ENCODE measurements at regions not wholly inside any gene's neighbourhood (a gene's known extent, or its start where the extent isn't known, plus 50 kb on each side); places are given as distances from the start of the nearest gene placed in this dataset.
A peak's percentile ranks its signal among the peaks of the same experiment; 100 is the strongest.

- no peak for TF ChIP-seq CTCF (IDR thresholded peaks at IDR 0.05; ENCODE audit: control insufficient read depth, insufficient read depth, low read depth, low read length, missing control alignments)
- H3K4me3 ChIP-seq (ENCODE audit: control insufficient read depth, low read depth, low read length) = no peak overlapping the region
- DNase-seq (ENCODE audit: low read depth) = peak; percentile 43
Observed at GRCh38 chr6:14671261-14671681, 553.7 kb downstream of the CD83 start.

DNA sequence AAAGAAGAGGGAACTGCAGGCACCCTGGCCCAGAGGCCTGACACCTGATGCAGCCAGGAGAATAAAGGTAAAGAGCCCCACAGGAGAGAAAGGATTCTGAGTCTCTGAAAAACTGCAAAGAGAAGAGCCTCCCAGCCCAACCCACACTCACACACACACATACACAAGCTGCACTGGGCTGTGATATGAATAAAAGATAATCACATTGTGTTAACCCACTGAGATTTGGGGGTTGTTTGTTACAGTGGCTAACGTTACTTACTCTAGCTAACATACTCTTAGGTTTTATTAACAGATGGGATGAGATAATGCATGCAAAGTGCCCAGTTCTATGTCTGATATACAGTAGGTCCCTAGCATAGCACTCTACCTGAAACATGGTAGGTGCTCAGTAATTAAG, 554.4 kb downstream of the CD83 start:
- TF ChIP-seq CTCF (IDR thresholded peaks at IDR 0.05; ENCODE audit: control insufficient read depth, insufficient read depth, low read depth, low read length, missing control alignments) = no peak
- H3K4me3 ChIP-seq (ENCODE audit: control insufficient read depth, low read depth, low read length) = no peak overlapping the region

DNA sequence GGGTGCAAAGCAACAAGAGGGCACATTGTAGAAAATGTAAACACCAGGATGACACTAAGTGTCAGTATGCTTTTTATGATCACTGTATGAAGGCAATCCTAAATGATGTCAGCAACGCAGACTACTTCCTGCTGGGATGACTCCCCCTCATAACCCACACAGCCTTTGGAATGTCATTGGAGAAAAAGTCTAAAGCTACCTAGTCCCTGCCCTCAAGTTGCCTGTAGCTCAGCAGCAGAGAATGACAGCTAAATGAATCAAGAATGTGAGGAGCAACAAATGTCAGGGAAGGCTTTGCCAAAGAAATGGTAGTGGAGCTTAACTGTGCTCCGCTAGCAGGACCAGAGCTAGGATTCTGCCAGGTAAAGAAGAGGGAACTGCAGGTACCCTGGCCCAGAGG, 555.6 kb downstream of the CD83 start:
- H3K4me3 ChIP-seq (ENCODE audit: control insufficient read depth, low read depth, low read length) = no peak overlapping the region
- no peak for TF ChIP-seq CTCF (IDR thresholded peaks at IDR 0.05; ENCODE audit: control insufficient read depth, insufficient read depth, low read depth, low read length, missing control alignments)
- DNase-seq (ENCODE audit: low read depth) = no peak

More for the DNA sequence above, 554.4 kb downstream of the CD83 start:
- no peak for DNase-seq (ENCODE audit: low read depth)

GRCh38 chr6:14674458-14674857, 556.9 kb downstream of the CD83 start:
- no peak overlapping the region for H3K4me3 ChIP-seq (ENCODE audit: control insufficient read depth, low read depth, low read length)
- DNase-seq (ENCODE audit: low read depth) = no peak
- no peak for TF ChIP-seq CTCF (IDR thresholded peaks at IDR 0.05; ENCODE audit: control insufficient read depth, insufficient read depth, low read depth, low read length, missing control alignments)

DNA sequence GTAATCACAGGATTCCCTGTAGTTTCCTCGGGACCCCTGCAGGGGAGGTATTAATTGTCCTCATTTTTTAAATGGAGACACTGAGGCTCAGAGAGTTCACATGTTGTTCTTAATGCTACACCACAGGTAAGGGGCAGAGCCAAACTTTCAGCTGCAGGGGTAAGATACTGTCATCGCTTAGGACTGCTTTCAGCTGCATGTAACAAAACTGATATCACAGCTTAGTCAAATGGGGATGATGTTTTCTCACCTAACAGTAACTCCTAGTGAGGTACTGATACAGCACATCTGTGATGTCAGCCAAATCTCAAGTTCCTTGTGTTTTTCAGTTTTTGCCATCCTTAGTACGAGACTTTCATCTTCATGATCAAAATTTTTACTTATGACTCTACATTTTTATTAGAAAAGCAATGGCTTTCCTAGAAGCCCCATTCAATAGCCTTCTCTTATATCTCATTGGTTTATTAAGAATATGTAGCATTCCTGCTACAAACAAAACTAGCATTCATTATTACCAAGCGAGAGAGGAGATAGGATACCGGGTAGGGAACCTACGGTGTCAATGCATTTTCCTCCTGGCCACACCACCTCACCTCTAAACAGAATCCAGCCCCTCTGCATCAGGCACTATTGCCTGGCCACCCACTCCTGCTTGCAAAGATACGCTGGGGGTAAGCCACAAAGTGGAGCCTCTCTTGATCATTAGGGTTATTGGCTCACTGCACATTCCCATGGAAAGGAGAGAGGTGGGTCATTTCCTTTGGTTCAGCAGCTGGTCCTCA, 557.5 kb downstream of the CD83 start:
- no peak for TF ChIP-seq CTCF (IDR thresholded peaks at IDR 0.05; ENCODE audit: control insufficient read depth, insufficient read depth, low read depth, low read length, missing control alignments)
- no peak for DNase-seq (ENCODE audit: low read depth)
- H3K4me3 ChIP-seq (ENCODE audit: control insufficient read depth, low read depth, low read length) = no peak overlapping the region

DNA sequence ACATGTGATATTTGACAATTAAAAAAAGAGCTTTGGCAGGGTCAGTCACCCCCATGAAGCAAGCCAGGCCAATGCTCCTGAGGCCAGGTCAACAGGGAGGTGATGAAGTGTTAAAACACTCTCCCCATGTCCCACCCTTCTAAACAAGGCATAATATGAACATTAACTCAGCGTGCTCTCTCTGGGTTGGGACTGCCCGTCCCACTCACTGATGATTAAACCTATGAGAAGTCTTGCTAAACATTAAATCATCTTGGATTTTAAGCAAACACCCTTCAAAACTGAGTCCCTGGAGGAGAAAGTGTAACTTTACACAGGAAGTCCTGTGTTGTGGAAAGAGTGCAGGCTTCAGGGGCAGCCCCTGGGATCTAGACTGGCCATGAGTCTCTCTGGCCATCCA, 558.5 kb downstream of the CD83 start:
- TF ChIP-seq CTCF (IDR thresholded peaks at IDR 0.05; ENCODE audit: control insufficient read depth, insufficient read depth, low read depth, low read length, missing control alignments) = no peak

More for the DNA sequence above, 558.5 kb downstream of the CD83 start:
- H3K4me3 ChIP-seq (ENCODE audit: control insufficient read depth, low read depth, low read length) = no peak overlapping the region
- DNase-seq (ENCODE audit: low read depth) = no peak
